HG03378 (cell line): ENCODE measurements at regions not wholly inside any gene's neighbourhood (a gene's known extent, or its start where the extent isn't known, plus 50 kb on each side); places are given as distances from the start of the nearest gene placed in this dataset.

ENCODE experiments used
- ATAC-seq: cut with Tn5 transposase; IDR thresholded peaks from one replicate; pipeline ENCODE4 v1.9.1; 2021; ENCODE audit warnings: mild to moderate bottlenecking, moderate library complexity; ENCODE audit not compliant: unreplicated experiment

GRCh38 chr1:69292833-69293232, 274.9 kb upstream of the LRRC7 start:
- ATAC-seq, result no peak

GRCh38 chr1:69294171-69294570, 273.6 kb upstream of the LRRC7 start:
- ATAC-seq, result no peak

- ATAC-seq, result no peak
Observed at GRCh38 chr1:69295265-69295664, 272.5 kb upstream of the LRRC7 start.

- ATAC-seq, result no peak
Observed at GRCh38 chr1:69305621-69306020, 262.1 kb upstream of the LRRC7 start.

GRCh38 chr1:69312055-69312732, 255.5 kb upstream of the LRRC7 start:
- no peak for ATAC-seq

GRCh38 chr1:69313118-69313517, 254.6 kb upstream of the LRRC7 start:
- ATAC-seq, result no peak

- no peak for ATAC-seq
Observed at GRCh38 chr1:69315416-69315815, 252.3 kb upstream of the LRRC7 start.

- ATAC-seq, result no peak
Observed at GRCh38 chr1:69315823-69316222, 251.9 kb upstream of the LRRC7 start.

GRCh38 chr1:69319287-69319686, 248.4 kb upstream of the LRRC7 start:
- no peak for ATAC-seq

GRCh38 chr1:69320757-69321211, 246.9 kb upstream of the LRRC7 start:
- peak; percentile 90 for ATAC-seq

GRCh38 chr1:69321311-69321710, 246.4 kb upstream of the LRRC7 start:
- ATAC-seq, result no peak

- ATAC-seq, result no peak
Observed at GRCh38 chr1:69328186-69328585, 239.5 kb upstream of the LRRC7 start.

GRCh38 chr1:69363236-69363635, 204.5 kb upstream of the LRRC7 start:
- no peak for ATAC-seq

- no peak for ATAC-seq
Observed at GRCh38 chr1:69373520-69373919, 194.2 kb upstream of the LRRC7 start.

- ATAC-seq, result no peak
Observed at GRCh38 chr1:69376408-69376807, 191.3 kb upstream of the LRRC7 start.

- no peak for ATAC-seq
Observed at GRCh38 chr1:69377507-69377906, 190.2 kb upstream of the LRRC7 start.

- no peak for ATAC-seq
Observed at GRCh38 chr1:69388044-69388443, 179.7 kb upstream of the LRRC7 start.

GRCh38 chr1:69400128-69400527, 167.6 kb upstream of the LRRC7 start:
- no peak for ATAC-seq

- no peak for ATAC-seq
Observed at GRCh38 chr1:69401879-69402278, 165.8 kb upstream of the LRRC7 start.

GRCh38 chr1:69403756-69404320, 163.9 kb upstream of the LRRC7 start:
- no peak for ATAC-seq

- ATAC-seq, result no peak
Observed at GRCh38 chr1:69404486-69404885, 163.2 kb upstream of the LRRC7 start.

- ATAC-seq, result no peak
Observed at GRCh38 chr1:69406244-69406643, 161.5 kb upstream of the LRRC7 start.
